HG02642 (cell line): ENCODE measurements at regions not wholly inside any gene's neighbourhood (a gene's known extent, or its start where the extent isn't known, plus 50 kb on each side); places are given as distances from the start of the nearest gene placed in this dataset.

Experiments used
- ATAC-seq: cut with Tn5 transposase; IDR thresholded peaks from one replicate; pipeline ENCODE4 v1.9.1; 2021; ENCODE audit warnings: mild to moderate bottlenecking; ENCODE audit not compliant: unreplicated experiment, poor library complexity

DNA sequence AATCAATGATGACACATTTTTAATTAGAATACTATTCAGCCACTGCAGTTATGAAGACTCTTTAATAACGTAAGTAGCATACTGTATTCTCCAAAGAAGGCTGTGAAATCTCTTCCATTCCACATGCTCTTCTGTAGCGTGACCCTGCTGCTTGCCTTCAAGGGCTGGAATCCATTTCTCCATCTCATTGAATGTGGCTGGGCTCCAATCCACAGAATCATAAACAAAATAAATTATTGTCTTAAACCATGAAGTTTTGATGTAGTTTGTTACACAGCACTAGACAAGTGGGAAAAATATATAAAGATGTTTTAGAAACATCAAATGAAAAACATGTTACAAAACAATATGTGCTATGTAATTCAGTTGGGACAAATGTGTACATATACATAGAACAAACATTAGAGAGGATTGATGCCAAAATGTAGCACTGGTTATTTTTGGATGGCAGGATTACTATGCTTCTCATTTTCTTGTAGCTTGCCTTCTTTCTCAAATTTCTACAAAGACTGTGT lies 410.8 kb upstream of the PODXL start:
- no peak for ATAC-seq

DNA sequence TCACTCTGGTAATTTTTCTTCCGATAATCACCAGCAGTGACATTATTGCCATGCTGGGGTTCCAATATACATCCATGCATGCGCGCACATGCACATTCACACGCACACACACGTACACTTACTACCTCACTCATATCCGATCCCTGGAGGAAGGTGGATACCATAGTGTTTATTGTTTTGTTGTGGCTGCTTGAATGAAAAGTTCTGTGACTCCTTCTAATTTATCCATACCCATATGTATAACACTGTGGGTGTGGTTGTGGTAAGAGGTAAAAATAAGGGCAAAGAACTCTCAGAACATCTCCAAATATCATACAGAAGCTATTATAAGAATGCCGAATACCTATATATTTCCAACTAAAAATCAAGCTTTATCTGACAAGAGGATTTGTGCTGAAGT lies 407.8 kb upstream of the PODXL start:
- no peak for ATAC-seq

- no peak for ATAC-seq
These were observed 404.7 kb upstream of the PODXL start for GRCh38 chr7:131961054-131961680.

DNA sequence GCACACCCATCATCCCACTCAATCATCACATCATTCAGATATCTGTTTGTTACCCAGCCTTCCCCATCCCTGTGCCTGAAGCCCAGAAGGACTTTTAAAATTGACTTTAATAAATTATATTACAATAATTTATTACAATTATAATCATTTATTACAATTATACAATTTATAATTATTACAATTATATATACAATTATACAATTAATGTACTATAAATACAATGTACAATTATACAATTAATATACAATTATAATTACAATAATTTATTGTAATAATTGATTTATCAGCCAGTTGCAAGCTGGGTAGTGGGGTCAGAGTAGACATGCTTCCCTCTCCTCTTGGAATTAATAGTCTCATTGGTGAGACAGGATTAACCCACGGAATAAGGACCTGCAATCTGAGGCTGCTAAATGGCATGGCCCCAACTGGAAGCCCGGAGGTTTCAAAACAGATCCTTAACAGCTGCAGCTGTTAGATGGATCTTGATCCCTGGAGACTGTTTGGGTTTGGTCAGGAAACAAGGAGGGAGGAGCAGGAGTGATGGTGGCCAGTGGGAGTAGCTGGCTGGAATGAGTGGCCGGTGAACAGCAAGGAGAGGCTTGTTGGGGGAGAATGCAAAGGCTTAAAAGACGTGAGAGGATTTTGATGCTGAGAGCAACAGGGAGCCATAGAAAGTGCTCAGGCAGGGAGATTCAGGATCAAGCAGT lies 402.8 kb upstream of the PODXL start:
- no peak for ATAC-seq

GRCh38 chr7:131957338-131958020 lies 401.1 kb upstream of the PODXL start:
- ATAC-seq: no peak

GRCh38 chr7:131956864-131957263 lies 400.4 kb upstream of the PODXL start:
- ATAC-seq: no peak

DNA sequence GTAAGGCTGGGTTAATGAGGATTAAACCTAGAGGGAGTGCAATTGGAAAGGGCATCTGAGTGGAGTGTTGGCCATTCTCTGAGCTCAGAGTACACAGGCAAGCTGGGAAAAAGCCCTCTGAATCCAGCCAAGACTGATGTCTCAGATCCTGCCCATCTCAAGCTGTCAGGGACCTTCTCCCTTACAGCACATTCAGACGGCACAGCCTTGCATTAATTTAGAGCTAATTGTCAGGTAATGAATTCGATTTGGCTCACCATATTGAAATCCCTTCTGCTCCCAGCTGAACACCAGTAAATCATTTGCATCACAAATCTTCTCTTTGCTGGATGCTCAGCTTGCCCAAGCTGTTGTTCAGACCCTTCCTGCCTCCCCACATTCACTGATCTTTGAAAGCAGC lies 399.3 kb upstream of the PODXL start:
- ATAC-seq: no peak

- no peak for ATAC-seq
These were observed 396.8 kb upstream of the PODXL start for GRCh38 chr7:131953184-131953583.

- ATAC-seq: no peak
These were observed 395.9 kb upstream of the PODXL start for GRCh38 chr7:131952365-131952764.

DNA sequence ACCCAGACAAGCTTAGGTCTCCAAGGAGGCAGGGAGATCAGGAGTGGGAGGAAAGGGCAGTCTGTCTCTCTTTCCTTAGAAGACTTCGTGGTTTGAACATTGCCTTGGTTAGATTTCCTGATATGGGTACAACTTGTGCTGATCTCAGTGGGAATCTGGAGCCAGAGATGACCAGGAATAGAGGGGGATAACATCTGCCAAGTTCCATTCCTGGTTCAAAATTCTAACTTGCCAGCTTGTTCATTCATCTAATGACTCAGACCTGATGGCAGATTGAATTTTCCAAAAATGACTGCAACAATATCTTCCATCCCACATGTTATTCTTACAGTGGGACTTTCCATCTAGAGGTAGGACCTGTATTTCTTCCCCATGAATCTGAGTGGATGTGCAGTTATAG lies 394.3 kb upstream of the PODXL start:
- ATAC-seq: no peak

GRCh38 chr7:131949659-131950058 lies 393.2 kb upstream of the PODXL start:
- ATAC-seq: no peak

GRCh38 chr7:131948434-131949053 lies 392.1 kb upstream of the PODXL start:
- no peak for ATAC-seq

- ATAC-seq: no peak
These were observed 391.2 kb upstream of the PODXL start for GRCh38 chr7:131947661-131948060.

- no peak for ATAC-seq
These were observed 389.6 kb upstream of the PODXL start for GRCh38 chr7:131945957-131946544.

GRCh38 chr7:131945313-131945911 lies 389.0 kb upstream of the PODXL start:
- no peak for ATAC-seq

DNA sequence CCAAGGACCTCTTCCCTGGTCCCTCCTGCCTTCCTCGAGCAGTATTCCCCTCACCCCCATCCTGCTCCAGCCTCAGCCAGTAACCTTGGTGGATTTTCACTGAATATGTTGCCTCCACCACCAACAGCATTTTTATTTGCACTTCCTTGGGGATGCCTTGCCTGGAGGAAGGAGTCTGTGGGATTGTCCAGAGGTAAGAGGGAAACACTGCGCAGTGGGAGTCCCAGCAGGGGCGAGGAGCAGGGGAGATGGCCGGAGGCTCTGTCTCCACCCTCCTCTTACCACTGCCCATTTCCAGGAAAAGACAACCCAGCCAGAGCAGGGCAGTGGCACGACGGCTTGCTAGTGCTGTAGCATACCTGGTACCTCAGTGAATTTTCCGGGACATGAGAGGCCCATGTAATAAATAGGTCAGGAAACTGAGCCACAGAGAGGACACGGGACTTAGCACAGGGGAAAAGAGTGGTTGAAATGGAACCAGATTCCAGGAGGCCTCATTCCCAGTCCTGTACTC lies 388.2 kb upstream of the PODXL start:
- ATAC-seq: no peak

GRCh38 chr7:131943646-131944045 lies 387.2 kb upstream of the PODXL start:
- ATAC-seq: no peak

DNA sequence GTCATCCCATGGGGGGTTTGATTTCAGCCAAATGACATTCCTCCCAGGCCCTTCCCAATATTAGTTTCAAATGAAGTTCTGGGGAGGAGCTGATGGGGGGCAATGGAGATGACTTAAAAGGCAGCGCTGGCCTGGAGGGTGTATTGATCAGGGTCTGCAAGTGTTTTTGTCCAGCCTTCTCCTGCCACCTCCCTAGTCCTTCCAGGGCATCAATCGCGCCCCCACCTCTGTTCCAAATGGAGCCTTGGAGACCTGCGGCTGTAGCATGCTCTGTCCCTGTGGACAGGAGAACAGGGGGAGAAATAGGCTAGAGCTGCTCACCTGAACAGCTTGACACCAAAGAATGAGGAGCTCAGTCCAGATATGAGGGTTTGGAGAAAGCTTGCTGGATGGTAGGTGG lies 386.8 kb upstream of the PODXL start:
- ATAC-seq: no peak

DNA sequence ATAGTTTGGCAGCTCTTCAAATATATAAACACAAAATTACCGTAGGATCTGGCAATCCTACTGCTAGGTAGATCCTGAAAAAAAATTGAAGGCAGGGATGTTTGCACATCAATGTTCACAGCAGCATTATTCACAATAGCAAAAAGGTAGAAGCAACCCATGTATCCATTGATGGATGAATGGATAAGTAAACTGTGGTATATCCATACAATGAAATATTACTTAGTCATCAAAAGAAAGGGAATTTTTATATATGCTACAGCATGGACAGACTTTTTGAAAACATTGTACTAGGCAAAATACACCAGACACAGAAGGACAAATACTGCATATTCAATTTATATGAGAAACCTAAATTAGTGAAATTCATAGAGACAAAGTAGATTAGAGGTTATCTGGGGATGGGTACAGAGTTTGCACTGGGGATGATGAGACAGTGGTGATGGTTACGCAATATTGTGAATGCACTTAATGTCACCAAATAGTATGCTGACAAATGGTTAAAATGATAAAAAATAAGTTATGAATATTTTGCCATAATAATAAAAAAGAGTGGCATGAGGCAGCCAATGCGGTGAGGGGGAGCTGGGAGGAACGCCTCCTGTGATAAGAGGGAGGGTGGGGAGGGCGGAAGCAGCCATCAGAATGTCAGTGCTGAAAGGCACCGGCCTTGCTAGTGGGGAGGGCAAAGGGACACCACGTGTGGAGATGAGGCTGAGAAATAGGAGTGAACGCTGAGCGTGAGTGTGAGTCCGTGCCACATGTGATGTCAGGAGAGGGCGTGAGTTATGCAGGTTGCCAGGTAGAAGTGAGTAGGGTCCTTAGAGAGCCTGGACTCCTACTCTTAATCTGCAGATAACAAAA lies 386.1 kb upstream of the PODXL start:
- ATAC-seq: no peak
